ENCODE measurements at regions not wholly inside any gene's neighbourhood (a gene's known extent, or its start where the extent isn't known, plus 50 kb on each side); places are given as distances from the start of the nearest gene placed in this dataset.

DNA sequence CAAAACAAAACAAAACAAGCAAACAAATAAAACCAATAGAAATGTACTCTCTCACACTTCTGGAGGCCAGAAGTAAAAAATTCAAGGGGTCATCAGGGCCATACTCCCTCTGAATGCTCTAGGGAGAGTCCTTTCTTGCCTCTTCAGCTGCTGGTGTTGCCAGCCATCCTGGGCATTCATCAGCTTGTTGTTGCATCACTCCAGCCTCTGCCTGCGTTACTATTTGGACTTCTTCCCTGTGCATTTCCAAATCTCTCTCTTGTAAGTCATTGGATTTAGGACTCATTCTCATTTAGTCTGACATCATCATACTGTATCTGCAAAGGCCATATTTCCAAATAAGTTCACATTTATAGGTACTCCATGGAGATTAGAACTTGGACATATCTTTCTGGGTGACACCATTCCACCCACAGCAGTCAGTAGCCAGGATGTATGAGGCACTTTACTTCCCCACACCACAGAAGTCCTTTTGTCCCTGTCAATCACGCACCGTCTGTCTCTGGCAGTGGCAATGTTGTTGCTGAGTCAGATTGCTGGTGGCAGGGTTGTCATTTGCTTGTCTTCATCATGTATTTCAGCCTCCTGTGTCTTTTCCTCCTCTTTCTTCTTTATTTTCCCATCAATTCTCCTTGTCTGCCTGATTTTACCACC is 151.0 kb upstream of the KCNJ6 start:
- no peak overlapping the region for H3K4me3 ChIP-seq (ENCODE audit: low read depth in 2 of 2, low read length in 2 of 2)
- no peaks in the 10 kb centered on the region for H3K9me3 ChIP-seq (ENCODE audit: control insufficient read depth, insufficient read depth, low read depth, low read length)
- H3K27ac ChIP-seq (ENCODE audit: low read length), result no peak overlapping the region
- no peak for ATAC-seq
- BruUV-seq (replicated peaks), result no TSS peak
- intact Hi-C loops (cut with micrococcal nuclease; ENCODE audit: unreplicated experiment) (no loop called here), in situ Hi-C loops (cut with HindIII; ENCODE audit: low pct_unique_long_range_greater_than_20kb, low sequenced_read_pairs) (no loop called here)
- TF ChIP-seq, protein P1, sequence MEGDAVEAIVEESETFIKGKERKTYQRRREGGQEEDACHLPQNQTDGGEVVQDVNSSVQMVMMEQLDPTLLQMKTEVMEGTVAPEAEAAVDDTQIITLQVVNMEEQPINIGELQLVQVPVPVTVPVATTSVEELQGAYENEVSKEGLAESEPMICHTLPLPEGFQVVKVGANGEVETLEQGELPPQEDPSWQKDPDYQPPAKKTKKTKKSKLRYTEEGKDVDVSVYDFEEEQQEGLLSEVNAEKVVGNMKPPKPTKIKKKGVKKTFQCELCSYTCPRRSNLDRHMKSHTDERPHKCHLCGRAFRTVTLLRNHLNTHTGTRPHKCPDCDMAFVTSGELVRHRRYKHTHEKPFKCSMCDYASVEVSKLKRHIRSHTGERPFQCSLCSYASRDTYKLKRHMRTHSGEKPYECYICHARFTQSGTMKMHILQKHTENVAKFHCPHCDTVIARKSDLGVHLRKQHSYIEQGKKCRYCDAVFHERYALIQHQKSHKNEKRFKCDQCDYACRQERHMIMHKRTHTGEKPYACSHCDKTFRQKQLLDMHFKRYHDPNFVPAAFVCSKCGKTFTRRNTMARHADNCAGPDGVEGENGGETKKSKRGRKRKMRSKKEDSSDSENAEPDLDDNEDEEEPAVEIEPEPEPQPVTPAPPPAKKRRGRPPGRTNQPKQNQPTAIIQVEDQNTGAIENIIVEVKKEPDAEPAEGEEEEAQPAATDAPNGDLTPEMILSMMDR (IDR thresholded peaks at IDR 0.05), result no peak
- no peak for TF ChIP-seq SIN3A (IDR thresholded peaks at IDR 0.05; ENCODE audit: borderline replicate concordance, insufficient read depth, low read depth, low read length)
- TF ChIP-seq TCF7L2 (IDR thresholded peaks at IDR 0.05; ENCODE audit: low read depth, low read length), result no peak
- TF ChIP-seq, protein P2, sequence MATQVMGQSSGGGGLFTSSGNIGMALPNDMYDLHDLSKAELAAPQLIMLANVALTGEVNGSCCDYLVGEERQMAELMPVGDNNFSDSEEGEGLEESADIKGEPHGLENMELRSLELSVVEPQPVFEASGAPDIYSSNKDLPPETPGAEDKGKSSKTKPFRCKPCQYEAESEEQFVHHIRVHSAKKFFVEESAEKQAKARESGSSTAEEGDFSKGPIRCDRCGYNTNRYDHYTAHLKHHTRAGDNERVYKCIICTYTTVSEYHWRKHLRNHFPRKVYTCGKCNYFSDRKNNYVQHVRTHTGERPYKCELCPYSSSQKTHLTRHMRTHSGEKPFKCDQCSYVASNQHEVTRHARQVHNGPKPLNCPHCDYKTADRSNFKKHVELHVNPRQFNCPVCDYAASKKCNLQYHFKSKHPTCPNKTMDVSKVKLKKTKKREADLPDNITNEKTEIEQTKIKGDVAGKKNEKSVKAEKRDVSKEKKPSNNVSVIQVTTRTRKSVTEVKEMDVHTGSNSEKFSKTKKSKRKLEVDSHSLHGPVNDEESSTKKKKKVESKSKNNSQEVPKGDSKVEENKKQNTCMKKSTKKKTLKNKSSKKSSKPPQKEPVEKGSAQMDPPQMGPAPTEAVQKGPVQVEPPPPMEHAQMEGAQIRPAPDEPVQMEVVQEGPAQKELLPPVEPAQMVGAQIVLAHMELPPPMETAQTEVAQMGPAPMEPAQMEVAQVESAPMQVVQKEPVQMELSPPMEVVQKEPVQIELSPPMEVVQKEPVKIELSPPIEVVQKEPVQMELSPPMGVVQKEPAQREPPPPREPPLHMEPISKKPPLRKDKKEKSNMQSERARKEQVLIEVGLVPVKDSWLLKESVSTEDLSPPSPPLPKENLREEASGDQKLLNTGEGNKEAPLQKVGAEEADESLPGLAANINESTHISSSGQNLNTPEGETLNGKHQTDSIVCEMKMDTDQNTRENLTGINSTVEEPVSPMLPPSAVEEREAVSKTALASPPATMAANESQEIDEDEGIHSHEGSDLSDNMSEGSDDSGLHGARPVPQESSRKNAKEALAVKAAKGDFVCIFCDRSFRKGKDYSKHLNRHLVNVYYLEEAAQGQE (IDR thresholded peaks at IDR 0.05; ENCODE audit: insufficient read depth in 1 of 2, low read depth in 2 of 2, low read length in 1 of 2), result no peak
- no peak for TF ChIP-seq POLR2AphosphoS5 (IDR thresholded peaks at IDR 0.05; ENCODE audit: low read depth, low read length)
- no peaks in the 10 kb centered on the region for H3K36me3 ChIP-seq (ENCODE audit: control insufficient read depth, insufficient read depth, low read length)
- POLR2A ChIA-PET, result no interaction called here
- no peaks in the 10 kb centered on the region for H3K27me3 ChIP-seq (ENCODE audit: control insufficient read depth, insufficient read depth, low read length)
- DNase-seq (ENCODE audit: low read depth, low spot score), result no peak
- CTCF ChIA-PET, result no interaction called here
- H3K4me1 ChIP-seq (ENCODE audit: control insufficient read depth, insufficient read depth, low read length), result no peaks in the 10 kb centered on the region

DNA sequence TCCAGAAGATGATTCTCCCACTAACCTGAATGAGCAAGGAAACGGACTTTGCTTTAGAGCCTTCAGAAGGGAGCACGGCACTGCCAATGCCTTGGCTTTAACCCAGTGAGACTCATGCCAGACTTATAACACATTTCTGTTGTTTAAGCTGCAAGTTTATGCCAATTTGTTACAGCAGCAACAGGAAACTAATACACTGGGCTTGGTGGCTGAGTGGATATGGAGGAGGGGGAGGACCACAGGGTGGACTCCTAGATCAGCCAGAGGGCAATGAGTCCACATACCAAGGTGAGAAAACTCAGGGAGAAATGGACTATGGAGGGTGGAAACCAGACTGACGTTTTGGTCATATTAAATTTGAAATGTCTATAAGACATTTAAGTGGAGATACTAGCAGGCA is 156.2 kb upstream of the KCNJ6 start:
- CTCF ChIA-PET, result no interaction called here
- TF ChIP-seq SIN3A (IDR thresholded peaks at IDR 0.05; ENCODE audit: borderline replicate concordance, insufficient read depth, low read depth, low read length) (no peak), POLR2AphosphoS5 (IDR thresholded peaks at IDR 0.05; ENCODE audit: low read depth, low read length) (no peak), TCF7L2 (IDR thresholded peaks at IDR 0.05; ENCODE audit: low read depth, low read length) (no peak)
- TF ChIP-seq, protein P2 (IDR thresholded peaks at IDR 0.05; ENCODE audit: insufficient read depth in 1 of 2, low read depth in 2 of 2, low read length in 1 of 2), result no peak
- TF ChIP-seq, protein P1 (IDR thresholded peaks at IDR 0.05), result no peak
- no peak overlapping the region for H3K27ac ChIP-seq (ENCODE audit: low read length)
- in situ Hi-C loops (cut with HindIII; ENCODE audit: low pct_unique_long_range_greater_than_20kb, low sequenced_read_pairs), result no loop called here
- POLR2A ChIA-PET, result no interaction called here
- intact Hi-C loops (cut with micrococcal nuclease; ENCODE audit: unreplicated experiment), result no loop called here
- H3K4me1 ChIP-seq (ENCODE audit: control insufficient read depth, insufficient read depth, low read length), result no peaks in the 10 kb centered on the region
- no peaks in the 10 kb centered on the region for H3K27me3 ChIP-seq (ENCODE audit: control insufficient read depth, insufficient read depth, low read length)
- no peak for DNase-seq (ENCODE audit: low read depth, low spot score)
- H3K9me3 ChIP-seq (ENCODE audit: control insufficient read depth, insufficient read depth, low read depth, low read length), result no peaks in the 10 kb centered on the region
- no peak overlapping the region for H3K4me3 ChIP-seq (ENCODE audit: low read depth in 2 of 2, low read length in 2 of 2)
- ATAC-seq, result no peak
- BruUV-seq (replicated peaks), result no TSS peak
- H3K36me3 ChIP-seq (ENCODE audit: control insufficient read depth, insufficient read depth, low read length), result no peaks in the 10 kb centered on the region
